TTC549 (cell line): ENCODE measurements at regions not wholly inside any gene's neighbourhood (a gene's known extent, or its start where the extent isn't known, plus 50 kb on each side); places are given as distances from the start of the nearest gene placed in this dataset.

Experiments used
- FAIRE-seq: peaks from 2 replicates; lab custom pipeline; 2012; peaks lifted over from hg19 to GRCh38; lab: Jason Lieb, UNC

DNA sequence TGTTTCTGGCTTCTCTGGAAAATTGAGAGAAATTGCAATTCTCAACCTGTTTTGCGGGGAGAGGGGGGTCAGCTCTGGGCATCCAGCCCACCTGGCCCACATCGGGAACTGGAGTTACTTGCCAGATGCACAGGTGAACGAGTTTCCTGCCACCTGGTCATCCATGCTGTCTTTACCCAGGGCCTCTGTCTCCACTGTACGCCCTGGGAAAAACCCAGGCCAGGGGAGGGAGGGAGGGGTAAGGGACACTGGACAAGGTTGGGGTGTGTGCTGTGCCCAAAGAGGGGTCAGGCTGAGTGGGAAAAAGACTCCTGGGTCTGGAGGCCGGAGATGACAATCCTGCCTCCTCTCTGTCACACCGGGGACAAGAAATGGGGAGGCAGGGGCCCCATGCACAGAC lies 307.6 kb downstream of the ZNF536 start:
- FAIRE-seq = no peak

- FAIRE-seq = no peak
Measured at GRCh38 chr19:30679153-30679702, 307.0 kb downstream of the ZNF536 start.

DNA sequence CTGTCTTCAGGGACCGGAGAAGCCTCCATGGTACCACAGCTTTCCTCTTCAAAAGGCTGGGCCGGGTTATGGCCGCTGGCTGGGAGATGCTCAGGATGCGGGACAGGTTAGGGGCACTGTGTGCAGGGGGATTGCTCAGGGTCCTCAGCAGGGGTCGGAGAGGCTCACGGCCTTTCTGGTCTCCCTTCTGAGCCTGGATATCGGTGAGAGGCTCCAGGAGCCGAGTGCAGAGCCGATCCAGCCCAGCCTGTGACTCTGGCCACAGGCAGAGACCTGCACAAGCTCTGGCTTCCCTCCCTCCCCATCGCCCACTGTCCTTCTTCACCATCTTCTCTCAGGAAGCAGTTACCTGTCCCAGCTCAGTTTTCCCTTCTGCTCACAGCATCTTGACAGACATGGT lies 306.0 kb downstream of the ZNF536 start:
- no peak for FAIRE-seq

DNA sequence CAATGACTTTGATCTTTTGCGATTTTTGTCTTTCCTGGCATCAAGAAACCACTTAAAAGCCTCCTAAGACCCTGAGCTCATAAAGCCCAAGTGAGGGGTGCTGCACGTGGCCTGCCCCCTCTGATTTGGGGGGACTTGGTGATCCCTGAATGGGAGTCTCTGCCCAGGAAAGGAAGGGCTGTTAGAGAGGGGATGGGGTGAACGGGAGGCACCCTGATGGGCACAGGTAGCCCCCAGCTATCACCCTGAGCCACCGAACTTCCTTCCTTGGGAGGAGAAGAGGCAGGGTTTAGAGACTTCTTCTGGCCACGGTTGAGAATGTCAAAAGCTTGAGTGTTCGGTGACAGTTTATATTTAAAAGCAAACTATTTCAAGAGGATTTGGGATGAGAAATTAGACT lies 305.5 kb downstream of the ZNF536 start:
- no peak for FAIRE-seq

DNA sequence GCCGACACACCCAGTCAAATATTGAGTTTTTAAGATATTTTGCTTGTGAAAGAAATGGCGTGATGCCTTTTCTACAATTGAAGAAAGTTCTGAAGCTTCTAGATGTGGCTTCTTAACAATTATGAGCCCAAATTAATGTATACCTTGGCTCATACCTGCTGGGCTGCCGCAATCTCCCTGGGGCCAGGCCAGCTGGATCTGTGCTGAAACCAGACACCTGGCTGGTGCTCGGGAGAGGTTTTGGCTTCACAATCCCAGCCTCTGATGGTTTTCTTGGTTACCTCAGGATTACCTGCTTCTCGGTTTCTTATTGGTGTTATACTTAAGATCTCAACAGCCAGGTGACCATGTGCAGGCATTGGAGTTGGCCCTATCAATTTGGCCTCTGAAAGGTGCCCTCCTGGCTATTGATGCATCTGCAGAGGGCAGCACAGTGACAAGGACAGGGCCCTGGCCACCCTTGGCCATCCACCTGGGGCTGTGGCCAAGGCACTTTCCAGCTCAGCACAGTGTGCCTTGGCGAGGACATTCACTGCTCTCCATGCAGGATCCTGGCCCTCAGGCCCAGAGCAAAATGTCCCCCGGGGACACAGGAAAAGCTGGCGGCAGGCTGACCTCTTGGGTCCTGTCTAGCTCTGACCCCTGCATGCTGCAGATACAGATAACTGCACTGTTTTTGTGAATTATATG lies 305.0 kb downstream of the ZNF536 start:
- FAIRE-seq = no peak

DNA sequence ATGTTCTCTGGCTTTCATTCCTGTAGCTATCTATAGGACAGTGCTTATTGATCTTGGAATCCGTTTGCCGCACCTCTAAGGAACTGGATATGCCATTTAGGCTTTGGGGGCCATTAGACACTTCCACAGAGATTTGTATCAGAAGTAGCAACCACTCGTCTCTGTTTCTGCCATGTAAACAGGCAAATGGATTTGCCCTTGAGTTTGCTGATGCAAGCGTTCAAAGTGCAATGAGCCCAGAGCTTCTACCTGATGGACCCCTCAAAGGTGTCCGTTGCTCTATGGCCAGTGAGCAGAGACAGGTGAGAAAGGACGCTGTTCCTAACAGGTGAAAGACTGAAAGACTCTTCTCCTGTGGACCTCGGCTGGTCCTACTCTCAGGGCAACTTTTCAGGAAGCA lies 302.9 kb downstream of the ZNF536 start:
- FAIRE-seq = no peak

DNA sequence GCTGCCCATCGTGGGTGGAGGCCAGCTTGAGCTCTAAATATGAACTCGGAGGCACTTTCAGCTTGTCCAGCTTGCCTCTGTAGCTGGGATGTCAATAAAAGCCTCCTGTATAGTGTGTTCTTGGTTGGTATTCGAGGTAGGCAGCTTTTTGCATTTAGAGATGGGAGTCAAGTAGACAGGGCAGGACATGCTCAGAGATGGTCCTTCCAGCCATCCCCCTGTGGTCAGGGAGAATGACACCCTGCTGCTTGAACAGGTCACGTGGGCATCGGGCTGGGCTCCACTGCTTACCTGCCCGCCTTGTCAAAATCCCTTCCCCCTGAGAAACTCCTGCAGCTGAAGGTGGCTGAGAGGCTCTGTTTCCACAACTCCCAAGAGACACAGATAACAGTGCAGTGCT lies 302.5 kb downstream of the ZNF536 start:
- FAIRE-seq = no peak

DNA sequence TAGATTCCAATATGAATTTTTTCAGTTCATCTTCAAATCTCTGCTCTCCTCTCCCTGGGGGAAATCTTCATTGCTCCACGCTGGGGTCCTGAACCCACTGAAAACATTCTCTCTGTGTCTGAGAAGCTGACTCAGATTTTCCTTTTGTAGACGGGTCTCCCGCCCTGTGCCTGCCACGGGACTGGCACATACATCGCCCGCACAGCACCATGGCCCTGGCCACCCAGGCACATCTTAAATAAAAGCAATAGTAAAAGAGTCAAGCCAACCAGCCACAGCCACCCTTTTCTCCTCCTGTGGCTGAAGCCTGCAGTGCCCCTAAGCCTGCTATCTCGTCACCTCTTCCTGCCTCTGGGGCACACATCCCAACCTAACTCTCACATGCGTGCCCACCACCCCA lies 301.2 kb downstream of the ZNF536 start:
- FAIRE-seq = no peak

DNA sequence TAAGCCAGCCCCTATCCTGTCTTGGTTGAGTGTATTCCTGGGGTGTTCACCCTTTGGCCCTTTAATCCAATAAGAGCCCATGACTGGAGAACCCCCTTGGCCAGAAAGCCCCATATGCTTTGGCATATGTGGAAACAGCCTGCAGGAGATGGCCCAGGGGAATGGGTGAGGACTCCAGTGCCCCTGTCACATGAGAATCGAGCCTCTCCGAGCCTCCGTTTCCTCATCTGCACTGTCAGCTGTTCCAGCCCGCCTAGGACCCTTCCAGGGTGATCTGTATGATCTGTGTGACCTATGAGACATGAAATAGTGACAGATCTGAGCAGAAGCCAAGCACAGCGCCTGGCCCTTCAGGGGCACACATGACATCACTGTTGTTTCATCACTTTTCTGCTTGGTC lies 300.7 kb downstream of the ZNF536 start:
- FAIRE-seq = no peak

GRCh38 chr19:30671622-30672051 lies 299.5 kb downstream of the ZNF536 start:
- no peak for FAIRE-seq

GRCh38 chr19:30671367-30671619 lies 299.1 kb downstream of the ZNF536 start:
- no peak for FAIRE-seq

DNA sequence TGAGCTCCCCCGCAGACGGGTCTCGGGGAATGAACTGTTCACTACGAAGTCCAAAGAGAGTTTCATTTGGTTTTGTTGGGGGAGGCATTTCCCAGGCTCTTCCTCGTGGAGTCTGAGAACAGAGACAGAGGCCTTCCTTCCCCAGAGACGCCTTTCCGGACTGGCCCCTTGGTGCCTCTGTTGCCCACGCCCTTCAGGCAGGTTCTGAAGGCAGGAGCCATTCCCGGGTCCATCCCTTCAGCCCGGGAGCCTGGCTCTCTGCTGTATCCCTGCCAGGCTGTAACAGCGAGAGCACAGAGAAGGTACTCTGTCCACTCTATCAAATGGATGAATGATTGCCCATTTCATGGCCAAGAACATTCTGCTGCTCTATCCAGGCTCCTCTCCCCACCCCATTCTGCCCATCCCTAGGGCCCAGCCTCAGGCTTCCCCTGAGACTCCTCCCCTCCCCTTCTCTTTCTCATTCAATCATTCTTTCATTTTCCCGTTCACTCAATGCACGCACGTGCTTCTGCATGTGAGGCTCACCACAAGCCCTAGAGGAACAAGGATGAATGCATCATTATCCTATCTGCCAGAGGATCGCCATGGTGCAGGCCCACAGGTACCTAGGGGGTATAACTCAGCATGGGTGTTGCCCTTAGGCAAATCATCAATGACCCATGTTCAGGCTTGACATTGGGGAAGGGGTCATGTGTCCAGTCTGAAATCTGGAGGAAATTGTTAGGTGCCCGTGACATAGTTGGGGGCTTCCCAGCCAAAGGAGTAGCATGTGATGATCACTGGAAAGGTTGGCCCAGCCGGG lies 298.6 kb downstream of the ZNF536 start:
- FAIRE-seq = no peak

DNA sequence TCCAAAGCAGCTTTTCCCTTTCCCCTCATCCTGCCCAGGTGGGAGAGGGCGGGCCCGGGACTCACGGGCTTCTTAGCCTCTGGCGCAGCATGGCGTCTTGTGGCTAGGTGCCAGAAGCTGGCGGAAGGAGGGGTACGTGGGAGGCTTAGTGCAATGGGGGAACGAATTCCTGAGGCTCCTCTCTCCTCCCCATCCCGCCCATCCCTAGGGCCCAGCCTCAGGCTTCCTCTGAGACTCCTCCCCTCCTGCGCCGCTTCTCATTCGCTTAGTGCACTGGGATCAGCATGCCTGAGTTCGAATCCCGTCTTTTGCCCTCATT lies 297.8 kb downstream of the ZNF536 start:
- FAIRE-seq = no peak

- no peak for FAIRE-seq
Measured at GRCh38 chr19:30669329-30670010, 297.3 kb downstream of the ZNF536 start.

DNA sequence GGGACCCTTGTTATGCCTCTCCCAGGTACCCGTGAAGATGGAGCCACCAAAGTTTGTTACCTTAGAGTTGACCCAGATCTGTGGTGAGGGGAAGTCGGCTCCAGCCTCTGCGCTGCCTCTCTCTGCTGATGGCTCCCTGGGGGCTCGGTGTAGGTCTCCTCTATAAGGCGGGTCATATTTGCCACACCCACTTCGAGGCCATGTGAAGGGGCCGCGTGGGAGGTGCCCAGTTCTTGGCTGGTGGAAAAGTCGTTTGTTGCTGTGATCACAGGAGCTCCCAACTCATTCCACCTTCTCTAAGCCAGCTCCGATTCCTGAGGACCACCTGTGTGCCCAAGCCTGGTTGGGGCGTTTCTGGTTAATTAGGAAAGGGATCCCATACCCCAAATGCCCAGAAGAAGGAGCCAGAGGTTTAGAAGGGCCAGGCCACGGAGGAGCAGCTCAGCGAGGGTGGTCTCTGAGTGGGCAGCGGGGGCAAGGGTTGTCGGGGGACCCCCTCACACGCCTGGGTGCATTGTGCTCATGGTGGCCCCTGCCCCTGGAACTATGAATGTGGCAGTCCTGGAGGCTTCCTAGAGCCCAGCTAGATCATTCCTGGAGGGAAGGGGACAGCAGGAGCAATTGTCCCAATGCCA lies 296.5 kb downstream of the ZNF536 start:
- no peak for FAIRE-seq

DNA sequence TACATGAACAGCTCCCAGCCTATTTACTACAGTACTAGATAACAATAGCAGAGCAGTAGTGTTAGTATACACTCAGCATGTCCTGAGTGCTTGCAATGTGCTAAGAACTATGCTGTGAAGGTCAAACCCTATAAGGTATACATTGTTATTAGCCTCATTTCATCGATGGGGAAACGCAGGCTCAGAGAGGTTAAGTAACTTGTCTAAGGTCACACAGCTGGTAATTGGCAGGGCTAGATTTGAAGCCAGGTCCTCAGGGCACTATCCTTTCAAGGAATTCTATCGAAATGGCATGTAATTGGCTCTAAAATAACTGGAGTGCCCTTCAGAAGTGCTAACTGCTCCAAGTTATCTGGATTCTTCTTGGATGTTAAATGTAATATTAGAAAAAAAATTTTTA lies 295.6 kb downstream of the ZNF536 start:
- no peak for FAIRE-seq

- FAIRE-seq = no peak
Measured at GRCh38 chr19:30667227-30667626, 295.0 kb downstream of the ZNF536 start.

DNA sequence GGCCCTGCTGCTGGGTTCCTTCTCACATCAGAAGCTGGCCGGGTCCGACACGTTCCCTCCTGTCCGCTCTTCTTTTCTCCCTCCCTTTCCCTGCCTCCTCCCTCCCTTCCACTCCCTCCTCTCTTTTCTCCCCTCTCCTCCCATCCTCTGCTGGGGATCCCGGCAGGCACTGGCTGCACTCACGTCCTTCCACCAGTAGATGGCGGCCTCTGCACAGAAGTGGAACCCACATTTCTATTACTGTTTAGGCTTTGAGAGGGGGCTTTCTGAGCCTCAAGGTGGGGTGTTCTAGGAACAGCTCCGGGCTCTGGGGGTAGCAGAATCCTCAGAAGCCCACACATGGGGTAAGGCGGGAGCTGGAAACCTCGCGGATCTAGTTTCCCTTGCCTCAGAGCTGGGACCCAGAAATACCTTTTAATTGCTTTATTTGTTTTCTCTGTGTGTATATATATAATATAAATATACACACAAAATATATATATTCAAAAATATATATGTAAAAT lies 294.2 kb downstream of the ZNF536 start:
- no peak for FAIRE-seq

DNA sequence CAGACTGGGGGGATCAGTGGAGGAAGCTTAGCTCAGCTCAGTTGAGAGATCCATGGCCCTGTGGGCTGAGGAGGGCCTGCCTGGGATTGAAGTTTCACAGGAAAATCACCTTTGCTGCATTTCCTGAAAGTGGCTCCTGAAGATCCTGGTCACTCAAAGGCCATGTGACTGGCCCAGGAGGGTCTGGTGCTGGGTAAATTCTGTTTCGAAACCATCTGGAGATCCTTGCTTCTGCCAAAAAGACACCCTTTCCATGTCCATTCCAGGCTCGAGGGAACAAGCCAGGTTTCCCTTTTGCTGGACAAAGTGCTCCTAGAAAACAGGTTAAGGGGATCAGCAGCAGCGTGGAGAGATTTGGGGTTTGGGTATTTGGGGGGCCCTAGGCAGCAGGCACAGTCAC lies 293.3 kb downstream of the ZNF536 start:
- FAIRE-seq = no peak

- no peak for FAIRE-seq
Measured at GRCh38 chr19:30663611-30664174, 291.5 kb downstream of the ZNF536 start.

GRCh38 chr19:30662211-30662861 lies 290.2 kb downstream of the ZNF536 start:
- FAIRE-seq = no peak

- no peak for FAIRE-seq
Measured at GRCh38 chr19:30659638-30660037, 287.5 kb downstream of the ZNF536 start.
